ENCODE measurements at regions not wholly inside any gene's neighbourhood (a gene's known extent, or its start where the extent isn't known, plus 50 kb on each side); places are given as distances from the start of the nearest gene placed in this dataset.

DNA sequence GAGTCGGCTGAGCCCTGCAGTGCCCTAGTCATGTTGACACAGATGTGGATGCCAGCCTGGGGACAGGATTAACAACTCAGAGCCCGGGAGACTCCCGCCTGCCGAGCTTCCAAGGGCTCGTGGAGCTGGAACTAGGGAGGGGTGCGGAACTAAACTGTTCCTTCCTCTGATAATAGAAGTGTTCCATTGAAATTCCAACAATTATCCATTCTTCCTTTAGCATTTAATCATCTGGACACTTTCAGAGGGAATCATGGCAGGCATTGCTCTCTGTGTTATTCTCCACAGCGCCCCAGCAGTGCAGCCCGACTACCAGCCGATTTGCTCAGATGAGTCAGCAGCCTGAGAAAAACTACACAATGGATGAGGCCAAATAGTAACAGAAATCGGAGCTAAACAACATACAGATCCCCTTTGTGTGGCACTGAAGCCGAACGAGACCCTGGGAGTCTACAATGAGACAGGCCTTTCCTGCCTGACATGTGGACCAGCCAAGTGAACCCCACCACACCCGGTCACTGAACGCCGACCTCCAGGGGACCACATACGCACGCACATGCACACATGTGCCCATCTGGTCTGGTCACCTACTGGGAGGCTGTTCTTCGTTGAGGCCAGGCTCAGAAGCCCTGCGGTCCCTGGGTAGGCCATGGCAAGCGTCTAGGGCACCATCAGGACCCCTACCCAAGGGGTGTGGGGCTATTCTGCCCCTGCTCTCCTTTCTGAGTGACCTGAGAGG, 238.4 kb upstream of the AFDN start:
- intact Hi-C loops (cut with DNase I; ENCODE audit: low total_unique reads) = no loop called here
- WGBS, 2 donors = 78 to 90% methylated on average over 17 to 20 of the region's 20 CpGs
- peak; percentile 12 for DNase-seq
- no peaks in the 10 kb centered on the region for H3K9me3 ChIP-seq
- H3K27me3 ChIP-seq = no peaks in the 10 kb centered on the region
- no peak overlapping the region for H3K4me3 ChIP-seq
- TF ChIP-seq POLR2A (IDR thresholded peaks at IDR 0.05) (no peak), CTCF (IDR thresholded peaks at IDR 0.05) (no peak)
- no peaks in the 10 kb centered on the region for H3K36me3 ChIP-seq (ENCODE audit: low read depth, missing control alignments)
- H3K27ac ChIP-seq = no peak overlapping the region
- no peaks in the 10 kb centered on the region for H3K4me1 ChIP-seq

DNA sequence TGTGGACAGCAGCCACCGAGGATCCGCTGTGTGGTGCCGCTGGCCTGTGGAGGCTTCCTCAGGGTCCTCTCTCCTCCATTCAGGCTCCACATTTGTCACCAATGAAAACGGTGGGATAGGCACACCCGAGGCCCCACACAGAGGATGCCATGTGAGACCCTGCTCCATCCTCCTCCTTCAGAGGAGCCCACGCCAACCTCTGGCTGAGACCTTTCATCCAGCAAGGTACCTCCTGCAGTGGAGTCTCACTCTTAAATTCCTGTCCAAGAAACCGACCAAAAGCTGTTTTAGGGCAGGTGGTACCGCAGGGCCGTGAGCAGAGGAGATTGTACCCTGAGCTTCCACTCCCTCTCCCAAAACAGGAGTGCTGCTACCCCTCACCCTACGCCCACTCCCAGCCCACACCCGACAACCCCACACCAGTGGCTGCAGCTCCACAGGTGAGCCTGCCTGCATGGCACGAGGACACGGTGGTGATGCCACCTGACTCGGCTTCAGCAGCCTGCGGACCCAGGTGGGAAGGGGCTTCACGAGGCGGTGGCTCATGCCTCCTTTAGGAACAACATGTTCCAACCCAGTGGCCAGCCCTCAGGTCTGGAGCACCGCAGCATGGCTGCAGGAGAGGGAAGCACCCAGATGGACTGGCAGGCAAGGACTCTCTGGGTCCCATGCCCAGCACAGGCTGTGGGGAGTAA, 237.6 kb upstream of the AFDN start:
- 88 to 91% methylated on average over 8 to 18 of the region's 18 CpGs for WGBS, 2 donors
- peak; percentile 8 for DNase-seq

DNA sequence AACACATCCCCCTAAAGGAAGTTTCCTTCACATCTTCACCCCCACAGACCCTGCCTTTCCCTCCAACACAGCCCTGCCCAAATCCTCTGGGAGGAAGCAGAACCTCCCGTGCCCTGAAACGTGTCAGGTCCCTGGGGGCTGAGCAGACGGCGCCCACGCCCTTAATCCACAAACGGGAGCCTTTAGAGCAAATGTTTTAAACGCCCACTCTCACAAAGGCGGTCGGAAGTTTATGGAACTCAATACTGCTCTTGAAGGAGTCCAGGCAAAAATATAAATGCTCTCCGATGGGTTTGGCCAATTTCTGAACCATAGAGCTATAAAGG, 237.1 kb upstream of the AFDN start:
- H3K4me1 ChIP-seq = no peaks in the 10 kb centered on the region
- H3K4me3 ChIP-seq = no peak overlapping the region
- no peaks in the 10 kb centered on the region for H3K27me3 ChIP-seq
- no peaks in the 10 kb centered on the region for H3K9me3 ChIP-seq
- no peaks in the 10 kb centered on the region for H3K36me3 ChIP-seq (ENCODE audit: low read depth, missing control alignments)
- intact Hi-C loops (cut with DNase I; ENCODE audit: low total_unique reads) = no loop called here
- 49 to 67% methylated on average over 10 of the region's 10 CpGs for WGBS, 2 donors
- TF ChIP-seq CTCF (IDR thresholded peaks at IDR 0.05) (no peak), POLR2A (IDR thresholded peaks at IDR 0.05) (no peak)
- DNase-seq = peak; percentile 12
- no peak overlapping the region for H3K27ac ChIP-seq

More for the DNA sequence above, 237.6 kb upstream of the AFDN start:
- Histone ChIP-seq H3K36me3 (ENCODE audit: low read depth, missing control alignments) (no peaks in the 10 kb centered on the region), H3K27ac (no peak overlapping the region), H3K4me1 (no peaks in the 10 kb centered on the region), H3K9me3 (no peaks in the 10 kb centered on the region), H3K4me3 (no peak overlapping the region), H3K27me3 (no peaks in the 10 kb centered on the region)
- TF ChIP-seq POLR2A (IDR thresholded peaks at IDR 0.05) = no peak
- no peak for TF ChIP-seq CTCF (IDR thresholded peaks at IDR 0.05)
- intact Hi-C loops (cut with DNase I; ENCODE audit: low total_unique reads) = no loop called here

GRCh38 chr6:167590193-167590592, 236.5 kb upstream of the AFDN start:
- TF ChIP-seq CTCF (IDR thresholded peaks at IDR 0.05) = no peak
- TF ChIP-seq POLR2A (IDR thresholded peaks at IDR 0.05) = no peak
- Histone ChIP-seq H3K36me3 (ENCODE audit: low read depth, missing control alignments) (no peaks in the 10 kb centered on the region), H3K27ac (no peak overlapping the region), H3K4me1 (no peaks in the 10 kb centered on the region), H3K4me3 (no peak overlapping the region), H3K9me3 (no peaks in the 10 kb centered on the region), H3K27me3 (no peaks in the 10 kb centered on the region)
- peak; percentile 11 for DNase-seq
- intact Hi-C loops (cut with DNase I; ENCODE audit: low total_unique reads) = no loop called here
- WGBS, 2 donors = 82 to 96% methylated on average over 3 of the region's 3 CpGs
